ENCODE measurements at regions not wholly inside any gene's neighbourhood (a gene's known extent, or its start where the extent isn't known, plus 50 kb on each side); places are given as distances from the start of the nearest gene placed in this dataset.
"Not testable (repeated sequence)": the region's sequence is repeated elsewhere in the genome, so short reads cannot be mapped to it uniquely, and the experiment has no call there.

DNA sequence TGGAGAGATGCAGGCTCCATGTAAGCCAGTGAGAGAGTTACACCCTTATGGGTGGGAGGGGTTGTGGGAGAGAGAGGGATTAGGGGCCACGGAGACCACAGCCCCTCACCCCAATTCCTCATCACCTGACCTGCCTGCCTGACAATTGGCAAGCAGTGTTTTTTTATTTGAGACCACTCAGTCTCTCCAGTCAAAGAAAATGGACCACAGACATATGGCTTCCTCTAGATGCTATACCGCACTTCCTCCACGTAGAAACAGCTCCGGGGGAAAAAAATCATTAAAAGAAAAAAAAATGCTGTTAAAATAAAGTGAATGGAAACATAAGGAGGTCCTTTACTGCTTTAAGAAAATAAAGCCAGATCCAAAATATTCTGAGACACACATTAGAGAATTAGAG lies 152.7 kb downstream of the MYLK4 start:
- peaks cover 1% of the 10 kb centered on the region for H3K27me3 Mint-ChIP-seq (ENCODE audit: unreplicated experiment)
- TF ChIP-seq, protein P1, sequence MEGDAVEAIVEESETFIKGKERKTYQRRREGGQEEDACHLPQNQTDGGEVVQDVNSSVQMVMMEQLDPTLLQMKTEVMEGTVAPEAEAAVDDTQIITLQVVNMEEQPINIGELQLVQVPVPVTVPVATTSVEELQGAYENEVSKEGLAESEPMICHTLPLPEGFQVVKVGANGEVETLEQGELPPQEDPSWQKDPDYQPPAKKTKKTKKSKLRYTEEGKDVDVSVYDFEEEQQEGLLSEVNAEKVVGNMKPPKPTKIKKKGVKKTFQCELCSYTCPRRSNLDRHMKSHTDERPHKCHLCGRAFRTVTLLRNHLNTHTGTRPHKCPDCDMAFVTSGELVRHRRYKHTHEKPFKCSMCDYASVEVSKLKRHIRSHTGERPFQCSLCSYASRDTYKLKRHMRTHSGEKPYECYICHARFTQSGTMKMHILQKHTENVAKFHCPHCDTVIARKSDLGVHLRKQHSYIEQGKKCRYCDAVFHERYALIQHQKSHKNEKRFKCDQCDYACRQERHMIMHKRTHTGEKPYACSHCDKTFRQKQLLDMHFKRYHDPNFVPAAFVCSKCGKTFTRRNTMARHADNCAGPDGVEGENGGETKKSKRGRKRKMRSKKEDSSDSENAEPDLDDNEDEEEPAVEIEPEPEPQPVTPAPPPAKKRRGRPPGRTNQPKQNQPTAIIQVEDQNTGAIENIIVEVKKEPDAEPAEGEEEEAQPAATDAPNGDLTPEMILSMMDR (IDR thresholded peaks at IDR 0.05; ENCODE audit: partially characterized antibody, unreplicated experiment), result no peak
- H3K4me1 Mint-ChIP-seq (ENCODE audit: low read depth, unreplicated experiment), result no peaks in the 10 kb centered on the region
- H3K4me3 Mint-ChIP-seq (ENCODE audit: unreplicated experiment), result no peak overlapping the region
- no peaks in the 10 kb centered on the region for H3K9me3 Mint-ChIP-seq (ENCODE audit: unreplicated experiment)
- no peak for DNase-seq
- no peaks in the 10 kb centered on the region for H3K36me3 Mint-ChIP-seq (ENCODE audit: unreplicated experiment)
- no peak overlapping the region for H3K27ac Mint-ChIP-seq (ENCODE audit: unreplicated experiment)

DNA sequence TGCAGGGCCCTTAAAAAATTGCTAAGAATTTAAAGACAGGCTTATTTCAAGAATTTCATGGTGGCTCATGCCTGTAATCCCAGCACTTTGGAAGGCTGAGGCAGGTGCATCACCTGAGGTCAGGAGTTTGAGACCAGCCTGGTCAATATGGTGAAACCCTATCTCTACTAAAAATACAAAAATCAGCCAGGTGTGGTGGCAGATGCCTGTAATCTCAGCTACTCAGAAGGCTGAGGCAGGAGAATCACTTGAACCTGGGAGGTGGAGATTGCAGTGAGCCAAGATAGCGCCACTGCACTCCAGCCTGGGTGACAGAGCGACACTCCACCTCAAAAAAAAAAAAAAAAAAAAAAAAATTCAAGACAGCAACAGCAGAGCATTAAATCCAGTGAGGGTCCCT lies 153.3 kb downstream of the MYLK4 start:
- H3K27me3 Mint-ChIP-seq (ENCODE audit: unreplicated experiment); H3K4me1 Mint-ChIP-seq (ENCODE audit: low read depth, unreplicated experiment); H3K4me3 Mint-ChIP-seq (ENCODE audit: unreplicated experiment); H3K36me3 Mint-ChIP-seq (ENCODE audit: unreplicated experiment); H3K27ac Mint-ChIP-seq (ENCODE audit: unreplicated experiment); H3K9me3 Mint-ChIP-seq (ENCODE audit: unreplicated experiment); DNase-seq: not testable (repeated sequence)

DNA sequence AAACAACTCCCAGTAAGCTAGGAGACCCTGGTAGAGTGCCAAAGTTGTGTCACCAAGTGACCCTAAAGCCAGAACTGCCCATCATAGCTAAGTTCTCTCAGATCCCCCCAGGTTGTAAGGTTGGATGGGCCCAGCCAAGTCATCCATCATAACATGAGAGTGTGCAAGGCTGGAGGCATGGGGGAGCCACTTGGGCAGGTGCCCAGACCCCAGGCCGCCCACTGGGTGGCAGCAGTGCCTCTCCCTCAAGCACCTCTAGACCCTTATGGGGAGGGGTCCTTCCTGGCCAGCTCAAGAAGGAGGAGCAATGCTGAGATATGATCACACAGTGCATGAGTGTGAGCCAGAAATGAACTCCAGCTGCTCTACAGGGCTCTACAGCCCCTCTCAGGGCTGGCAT lies 154.5 kb downstream of the MYLK4 start:
- DNase-seq, result no peak
- Mint-ChIP-seq H3K27ac (ENCODE audit: unreplicated experiment) (no peak overlapping the region), H3K4me1 (ENCODE audit: low read depth, unreplicated experiment) (no peaks in the 10 kb centered on the region), H3K4me3 (ENCODE audit: unreplicated experiment) (no peak overlapping the region), H3K27me3 (ENCODE audit: unreplicated experiment) (peaks cover 3% of the 10 kb centered on the region), H3K9me3 (ENCODE audit: unreplicated experiment) (no peaks in the 10 kb centered on the region), H3K36me3 (ENCODE audit: unreplicated experiment) (no peaks in the 10 kb centered on the region)
- TF ChIP-seq, protein P1 (IDR thresholded peaks at IDR 0.05; ENCODE audit: partially characterized antibody, unreplicated experiment), result no peak

DNA sequence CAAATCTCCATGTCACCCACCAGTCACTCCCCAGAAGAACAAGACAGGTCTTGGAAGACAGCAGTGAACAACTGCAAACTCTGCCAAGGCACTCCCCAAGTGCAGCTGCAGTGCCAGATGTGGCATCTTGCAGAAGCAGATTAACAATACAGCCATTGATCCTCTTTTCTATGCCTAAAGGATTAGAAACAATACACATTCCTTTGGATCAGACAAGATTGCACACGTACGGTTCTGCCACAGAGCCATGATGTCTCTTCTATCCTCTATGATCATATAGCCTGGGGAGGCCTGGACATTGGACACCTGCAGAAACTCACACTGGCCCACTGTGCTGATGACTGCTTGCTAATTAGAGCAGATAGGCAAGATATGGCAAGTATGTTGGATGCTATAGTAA lies 155.9 kb downstream of the MYLK4 start:
- H3K27me3 Mint-ChIP-seq (ENCODE audit: unreplicated experiment), result peaks cover 3% of the 10 kb centered on the region
- peaks cover 2% of the 10 kb centered on the region for H3K9me3 Mint-ChIP-seq (ENCODE audit: unreplicated experiment)
- TF ChIP-seq, protein P1 (IDR thresholded peaks at IDR 0.05; ENCODE audit: partially characterized antibody, unreplicated experiment), result no peak
- H3K36me3 Mint-ChIP-seq (ENCODE audit: unreplicated experiment), result no peaks in the 10 kb centered on the region
- no peak overlapping the region for H3K4me3 Mint-ChIP-seq (ENCODE audit: unreplicated experiment)
- no peak overlapping the region for H3K27ac Mint-ChIP-seq (ENCODE audit: unreplicated experiment)
- H3K4me1 Mint-ChIP-seq (ENCODE audit: low read depth, unreplicated experiment), result no peaks in the 10 kb centered on the region
- DNase-seq, result no peak

DNA sequence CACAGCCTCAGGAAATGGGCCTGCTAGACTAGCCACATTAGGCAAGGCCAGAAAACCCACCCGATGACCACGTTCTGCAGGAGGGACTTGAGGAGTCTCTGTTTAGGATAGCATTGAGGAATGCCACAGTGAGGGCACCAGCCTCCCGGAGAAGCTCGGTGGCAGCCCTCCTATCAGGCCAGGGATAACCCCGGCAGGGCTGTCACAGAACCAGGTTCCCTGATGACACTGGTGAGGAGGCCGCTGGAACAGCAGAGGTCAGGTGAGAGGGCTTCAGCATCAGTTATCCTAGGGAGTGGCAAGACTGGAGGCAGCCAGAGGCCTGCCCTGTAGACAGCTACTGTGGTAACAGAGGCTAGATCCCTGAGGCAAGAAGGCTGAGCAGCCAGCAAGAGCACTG lies 157.6 kb downstream of the MYLK4 start:
- no peak overlapping the region for H3K4me3 Mint-ChIP-seq (ENCODE audit: unreplicated experiment)
- DNase-seq, result no peak
- no peaks in the 10 kb centered on the region for H3K4me1 Mint-ChIP-seq (ENCODE audit: low read depth, unreplicated experiment)
- peaks cover 5% of the 10 kb centered on the region for H3K36me3 Mint-ChIP-seq (ENCODE audit: unreplicated experiment)
- peaks cover 5% of the 10 kb centered on the region for H3K27me3 Mint-ChIP-seq (ENCODE audit: unreplicated experiment)
- TF ChIP-seq, protein P1 (IDR thresholded peaks at IDR 0.05; ENCODE audit: partially characterized antibody, unreplicated experiment), result no peak
- peaks cover 2% of the 10 kb centered on the region for H3K9me3 Mint-ChIP-seq (ENCODE audit: unreplicated experiment)
- no peak overlapping the region for H3K27ac Mint-ChIP-seq (ENCODE audit: unreplicated experiment)

DNA sequence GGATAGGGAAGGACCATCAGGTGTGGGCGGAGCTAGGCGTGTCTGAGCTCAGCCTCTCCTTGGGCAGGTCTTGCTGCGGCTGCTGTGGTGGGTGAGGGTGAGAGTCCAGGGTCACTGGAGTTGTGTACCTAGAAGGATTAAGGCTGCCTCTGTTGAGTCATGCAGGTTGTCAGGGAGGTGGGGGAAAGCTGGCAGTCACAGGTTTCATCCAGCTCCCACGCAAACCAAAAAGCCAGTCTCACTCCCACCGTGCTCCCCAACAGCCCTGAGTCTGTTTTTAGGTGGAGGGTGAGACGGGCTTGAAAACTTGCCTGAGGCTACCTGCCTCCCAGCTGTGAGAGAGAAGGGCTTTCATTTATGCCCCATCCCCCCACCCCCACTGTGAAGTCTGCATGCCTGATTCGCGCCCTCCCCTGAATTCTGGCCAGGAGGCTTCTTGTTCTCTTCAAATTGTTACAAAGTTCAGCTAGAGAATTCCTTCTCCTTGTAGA lies 161.5 kb downstream of the MYLK4 start:
- H3K9me3 Mint-ChIP-seq (ENCODE audit: unreplicated experiment), result peaks cover 2% of the 10 kb centered on the region
- TF ChIP-seq, protein P1 (IDR thresholded peaks at IDR 0.05; ENCODE audit: partially characterized antibody, unreplicated experiment), result no peak
- H3K4me1 Mint-ChIP-seq (ENCODE audit: low read depth, unreplicated experiment), result no peaks in the 10 kb centered on the region
- H3K27me3 Mint-ChIP-seq (ENCODE audit: unreplicated experiment), result peaks cover 3% of the 10 kb centered on the region
- no peak overlapping the region for H3K27ac Mint-ChIP-seq (ENCODE audit: unreplicated experiment)
- peaks cover 6% of the 10 kb centered on the region for H3K36me3 Mint-ChIP-seq (ENCODE audit: unreplicated experiment)
- no peak overlapping the region for H3K4me3 Mint-ChIP-seq (ENCODE audit: unreplicated experiment)
- no peak for DNase-seq
